Ovary (tissue), 3 donors: ENCODE measurements at regions not wholly inside any gene's neighbourhood (a gene's known extent, or its start where the extent isn't known, plus 50 kb on each side); places are given as distances from the start of the nearest gene placed in this dataset.

Experiments used
- CTCF ChIP-seq, 3 donors: fragments of 450-650 bp in 2 of 3; fragments of 200-600 bp in 1 of 3; IDR thresholded peaks; one replicate each; pipeline versions ENCODE4 v1.5.1 to v1.8.0; 2016 to 2022; ENCODE audit warnings: antibody characterized with exemption in 3 of 3, mild to moderate bottlenecking in 1 of 3
- EP300 ChIP-seq: sonication (generic); formaldehyde crosslinking; IDR thresholded peaks from one replicate; pipeline ENCODE4 v1.6.1; 2017; ENCODE audit warnings: antibody characterized with exemption
- POLR2A ChIP-seq: fragments of 450-650 bp; IDR thresholded peaks from one replicate; pipeline ENCODE4 v1.6.1; 2017; ENCODE audit warnings: antibody characterized with exemption, mild to moderate bottlenecking, moderate library complexity
- donor health status: DM: no; HTN: no; CAD: no.

- TF ChIP-seq CTCF (IDR thresholded peaks at IDR 0.05) (no peak), POLR2A (no peak), EP300 (no peak)
Observed at GRCh38 chr5:106755789-106756188, 914.9 kb downstream of the EFNA5 start.
